ENCODE measurements at regions not wholly inside any gene's neighbourhood (a gene's known extent, or its start where the extent isn't known, plus 50 kb on each side); places are given as distances from the start of the nearest gene placed in this dataset.
"Not testable (repeated sequence)": the region's sequence is repeated elsewhere in the genome, so short reads cannot be mapped to it uniquely, and the experiment has no call there.

GRCh38 chr6:81017586-81017985 lies 734.9 kb downstream of the TENT5A start:
- not testable (repeated sequence) for DNase-seq

GRCh38 chr6:81003894-81004293 lies 748.6 kb downstream of the TENT5A start:
- no peak for DNase-seq

GRCh38 chr6:81003156-81003555 lies 749.3 kb downstream of the TENT5A start:
- no peak for DNase-seq

- DNase-seq: no peak
These were observed 750.4 kb downstream of the TENT5A start for GRCh38 chr6:81002126-81002525.

GRCh38 chr6:80991316-80991715 lies 761.2 kb downstream of the TENT5A start:
- no peak for DNase-seq

GRCh38 chr6:80988892-80989291 lies 763.6 kb downstream of the TENT5A start:
- DNase-seq: peak; percentile 44

GRCh38 chr6:80988286-80988685 lies 764.2 kb downstream of the TENT5A start:
- DNase-seq: peak; percentile 30

GRCh38 chr6:80981226-80981625 lies 771.3 kb downstream of the TENT5A start:
- not testable (repeated sequence) for DNase-seq

GRCh38 chr6:80976336-80976735 lies 776.1 kb downstream of the TENT5A start:
- no peak for DNase-seq

GRCh38 chr6:80974579-80974978 lies 777.9 kb downstream of the TENT5A start:
- no peak for DNase-seq

- no peak for DNase-seq
These were observed 783.0 kb downstream of the TENT5A start for GRCh38 chr6:80969439-80969838.

GRCh38 chr6:80967609-80968008 lies 784.9 kb downstream of the TENT5A start:
- no peak for DNase-seq

GRCh38 chr6:80962382-80962781 lies 790.1 kb downstream of the TENT5A start:
- DNase-seq: no peak

- DNase-seq: no peak
These were observed 791.3 kb downstream of the TENT5A start for GRCh38 chr6:80961166-80961565.

- no peak for DNase-seq
These were observed 793.4 kb downstream of the TENT5A start for GRCh38 chr6:80959034-80959433.

- no peak for DNase-seq
These were observed 795.6 kb downstream of the TENT5A start for GRCh38 chr6:80956898-80957297.

- DNase-seq: not testable (repeated sequence)
These were observed 800.0 kb downstream of the TENT5A start for GRCh38 chr6:80952479-80952878.

GRCh38 chr6:80946402-80946801 lies 806.1 kb downstream of the TENT5A start:
- no peak for DNase-seq

- peak; percentile 84 for DNase-seq
These were observed 809.6 kb downstream of the TENT5A start for GRCh38 chr6:80942911-80943310.

- no peak for DNase-seq
These were observed 811.5 kb downstream of the TENT5A start for GRCh38 chr6:80940976-80941375.

GRCh38 chr6:80940571-80940970 lies 811.9 kb downstream of the TENT5A start:
- DNase-seq: peak; percentile 85

GRCh38 chr6:80939898-80940297 lies 812.6 kb downstream of the TENT5A start:
- DNase-seq: no peak

GRCh38 chr6:80939480-80939879 lies 813.0 kb downstream of the TENT5A start:
- no peak for DNase-seq

GRCh38 chr6:80938131-80938530 lies 814.4 kb downstream of the TENT5A start:
- DNase-seq: no peak

- DNase-seq: no peak
These were observed 820.1 kb downstream of the TENT5A start for GRCh38 chr6:80932359-80932758.
